ENCODE measurements at regions not wholly inside any gene's neighbourhood (a gene's known extent, or its start where the extent isn't known, plus 50 kb on each side); places are given as distances from the start of the nearest gene placed in this dataset.
"Not testable (repeated sequence)": the region's sequence is repeated elsewhere in the genome, so short reads cannot be mapped to it uniquely, and the experiment has no call there.

DNA sequence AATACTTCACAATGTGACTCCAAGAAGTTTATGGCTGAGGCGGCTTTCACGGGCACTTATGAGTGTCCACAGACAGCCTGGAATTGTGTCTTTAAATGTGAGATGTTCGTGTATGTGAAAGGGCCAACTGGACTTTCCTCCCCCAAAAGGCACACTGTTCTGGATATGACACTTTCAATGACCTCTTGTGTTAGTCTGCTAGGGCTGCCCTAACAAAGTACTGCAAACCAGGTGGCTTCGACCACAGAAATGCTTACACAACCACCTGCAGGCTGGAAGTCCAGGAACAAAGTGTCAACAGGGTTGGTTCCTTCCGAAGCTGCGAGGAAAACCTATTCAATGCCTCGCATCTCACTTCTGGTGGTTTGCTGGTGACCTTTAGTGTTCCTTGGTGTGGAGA lies 281.7 kb downstream of the ANAPC1 start:
- TF ChIP-seq, protein P1, sequence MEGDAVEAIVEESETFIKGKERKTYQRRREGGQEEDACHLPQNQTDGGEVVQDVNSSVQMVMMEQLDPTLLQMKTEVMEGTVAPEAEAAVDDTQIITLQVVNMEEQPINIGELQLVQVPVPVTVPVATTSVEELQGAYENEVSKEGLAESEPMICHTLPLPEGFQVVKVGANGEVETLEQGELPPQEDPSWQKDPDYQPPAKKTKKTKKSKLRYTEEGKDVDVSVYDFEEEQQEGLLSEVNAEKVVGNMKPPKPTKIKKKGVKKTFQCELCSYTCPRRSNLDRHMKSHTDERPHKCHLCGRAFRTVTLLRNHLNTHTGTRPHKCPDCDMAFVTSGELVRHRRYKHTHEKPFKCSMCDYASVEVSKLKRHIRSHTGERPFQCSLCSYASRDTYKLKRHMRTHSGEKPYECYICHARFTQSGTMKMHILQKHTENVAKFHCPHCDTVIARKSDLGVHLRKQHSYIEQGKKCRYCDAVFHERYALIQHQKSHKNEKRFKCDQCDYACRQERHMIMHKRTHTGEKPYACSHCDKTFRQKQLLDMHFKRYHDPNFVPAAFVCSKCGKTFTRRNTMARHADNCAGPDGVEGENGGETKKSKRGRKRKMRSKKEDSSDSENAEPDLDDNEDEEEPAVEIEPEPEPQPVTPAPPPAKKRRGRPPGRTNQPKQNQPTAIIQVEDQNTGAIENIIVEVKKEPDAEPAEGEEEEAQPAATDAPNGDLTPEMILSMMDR (IDR thresholded peaks at IDR 0.05), result not testable (repeated sequence)
- not testable (repeated sequence) for TF ChIP-seq POLR2AphosphoS5 (IDR thresholded peaks at IDR 0.05; ENCODE audit: low read depth, low read length)
